Epithelial cell of esophagus (primary cell): ENCODE measurements at regions not wholly inside any gene's neighbourhood (a gene's known extent, or its start where the extent isn't known, plus 50 kb on each side); places are given as distances from the start of the nearest gene placed in this dataset.
A peak's percentile ranks its signal among the peaks of the same experiment; 100 is the strongest.

ENCODE experiments used
- DNase-seq: peaks from one replicate; pipeline ENCODE4 v3.0.0; 2010; ENCODE audit warnings: low read depth
- H3K4me3 ChIP-seq: 2 replicates; pipeline ENCODE4 v1.5.1; 2011; ENCODE audit warnings: mild to moderate bottlenecking, low read length, control low read depth
- CTCF ChIP-seq: IDR thresholded peaks from 2 replicates; pipeline ENCODE4 v1.5.1; 2011; ENCODE audit warnings: low read depth, mild to moderate bottlenecking, low read length, control low read depth, inconsistent platforms; ENCODE audit not compliant: insufficient read depth; ENCODE audit errors: missing control alignments

GRCh38 chr3:145639875-145640274 lies 521.1 kb downstream of the PLOD2 start:
- TF ChIP-seq CTCF: no peak
- H3K4me3 ChIP-seq: no peak overlapping the region
- DNase-seq: no peak

- no peak for TF ChIP-seq CTCF
- no peak for DNase-seq
- H3K4me3 ChIP-seq: no peak overlapping the region
These were observed 512.6 kb downstream of the PLOD2 start for GRCh38 chr3:145648396-145648795.

GRCh38 chr3:145649368-145649887 lies 511.6 kb downstream of the PLOD2 start:
- H3K4me3 ChIP-seq: no peak overlapping the region
- TF ChIP-seq CTCF: no peak
- DNase-seq: peak; percentile 1

DNA sequence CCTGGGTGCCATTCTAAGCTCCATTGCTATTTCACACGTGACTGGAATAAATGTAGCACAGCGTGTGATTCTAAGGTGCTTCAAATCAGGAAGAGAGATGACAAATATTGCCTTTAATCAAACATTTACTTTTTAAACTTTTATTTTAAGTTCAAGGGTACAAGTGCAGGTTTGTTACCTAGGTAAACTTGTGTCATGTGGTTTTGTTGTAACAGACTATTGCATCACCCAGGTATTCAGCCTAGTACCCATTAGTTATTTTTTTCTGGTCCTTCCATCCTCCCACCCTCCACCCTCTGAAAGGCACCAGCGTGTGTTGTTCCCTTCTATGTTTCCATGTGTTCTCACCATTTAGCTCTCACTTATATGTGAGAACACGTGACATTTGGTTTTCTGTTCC lies 510.8 kb downstream of the PLOD2 start:
- H3K4me3 ChIP-seq: no peak overlapping the region
- no peak for DNase-seq
- TF ChIP-seq CTCF: no peak

- DNase-seq: no peak
- H3K4me3 ChIP-seq: no peak overlapping the region
- TF ChIP-seq CTCF: no peak
These were observed 489.9 kb downstream of the PLOD2 start for GRCh38 chr3:145671121-145671520.

DNA sequence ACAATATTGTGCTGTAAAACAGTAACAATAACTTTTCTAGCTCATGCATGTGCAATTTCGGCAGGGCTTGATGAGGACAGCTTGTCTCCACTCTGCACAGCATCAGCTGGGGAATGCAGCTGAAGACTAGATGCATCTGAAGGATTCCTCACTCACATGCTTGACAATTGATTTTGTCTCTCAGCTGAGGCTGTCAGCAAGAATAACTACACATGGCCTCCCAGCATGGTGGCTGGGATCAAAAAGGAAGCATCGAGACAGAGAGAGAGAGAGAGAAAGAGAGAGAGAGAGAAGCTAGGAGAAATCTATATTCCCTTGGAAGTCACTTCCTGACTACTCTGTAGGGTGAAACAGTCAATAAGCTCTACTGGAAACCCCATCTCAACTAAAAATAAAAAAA lies 487.1 kb downstream of the PLOD2 start:
- no peak for TF ChIP-seq CTCF
- no peak overlapping the region for H3K4me3 ChIP-seq
- DNase-seq: no peak

- no peak for TF ChIP-seq CTCF
- peak; percentile 33 for DNase-seq
- H3K4me3 ChIP-seq: no peak overlapping the region
These were observed 482.6 kb downstream of the PLOD2 start for GRCh38 chr3:145678401-145678800.
